ENCODE measurements at regions not wholly inside any gene's neighbourhood (a gene's known extent, or its start where the extent isn't known, plus 50 kb on each side); places are given as distances from the start of the nearest gene placed in this dataset.
"Not testable (repeated sequence)": the region's sequence is repeated elsewhere in the genome, so short reads cannot be mapped to it uniquely, and the experiment has no call there.

DNA sequence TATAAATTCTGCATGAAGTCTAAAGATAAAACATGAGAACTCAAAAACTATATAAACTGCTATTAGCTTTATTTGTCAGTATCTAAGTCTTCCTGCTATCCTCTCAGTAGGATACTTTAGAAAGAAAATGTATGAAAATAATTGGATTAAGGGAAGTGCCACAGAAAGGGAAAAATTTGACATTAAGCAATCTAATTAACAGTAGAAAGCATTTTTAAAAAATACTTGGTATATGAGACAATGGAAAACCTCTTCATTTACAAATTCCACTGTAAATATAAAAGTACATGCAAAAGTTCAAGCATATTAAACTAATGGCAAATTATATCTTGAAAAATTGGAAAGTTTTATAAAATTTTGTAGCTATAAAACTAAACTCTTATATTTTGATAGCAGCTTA, 518.6 kb upstream of the NUDT12 start:
- DNase-seq: no peak

DNA sequence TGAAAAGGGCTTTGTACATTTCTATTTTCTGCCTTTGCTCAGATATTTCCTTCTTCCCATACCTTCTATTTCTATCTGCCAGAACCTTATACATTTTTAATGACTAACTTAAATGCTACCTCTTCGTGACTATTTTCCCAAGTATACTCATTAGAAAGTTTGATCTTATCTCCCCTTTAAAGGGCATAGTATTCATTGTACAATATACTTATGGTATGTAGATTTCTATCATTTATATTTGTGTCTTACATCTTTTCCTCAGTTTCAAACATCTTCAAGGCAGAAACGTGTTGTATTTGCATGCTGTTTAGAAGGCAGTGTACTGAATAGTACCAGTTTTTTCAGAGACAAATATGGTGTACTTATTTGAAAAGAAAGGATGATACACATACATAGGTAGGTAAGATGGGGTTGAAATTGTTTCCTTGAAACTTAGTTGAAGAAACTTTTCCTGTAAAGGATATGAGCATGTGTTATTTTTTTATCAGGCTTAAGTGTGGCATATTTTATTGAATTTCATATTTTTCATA, 518.1 kb upstream of the NUDT12 start:
- DNase-seq: no peak

DNA sequence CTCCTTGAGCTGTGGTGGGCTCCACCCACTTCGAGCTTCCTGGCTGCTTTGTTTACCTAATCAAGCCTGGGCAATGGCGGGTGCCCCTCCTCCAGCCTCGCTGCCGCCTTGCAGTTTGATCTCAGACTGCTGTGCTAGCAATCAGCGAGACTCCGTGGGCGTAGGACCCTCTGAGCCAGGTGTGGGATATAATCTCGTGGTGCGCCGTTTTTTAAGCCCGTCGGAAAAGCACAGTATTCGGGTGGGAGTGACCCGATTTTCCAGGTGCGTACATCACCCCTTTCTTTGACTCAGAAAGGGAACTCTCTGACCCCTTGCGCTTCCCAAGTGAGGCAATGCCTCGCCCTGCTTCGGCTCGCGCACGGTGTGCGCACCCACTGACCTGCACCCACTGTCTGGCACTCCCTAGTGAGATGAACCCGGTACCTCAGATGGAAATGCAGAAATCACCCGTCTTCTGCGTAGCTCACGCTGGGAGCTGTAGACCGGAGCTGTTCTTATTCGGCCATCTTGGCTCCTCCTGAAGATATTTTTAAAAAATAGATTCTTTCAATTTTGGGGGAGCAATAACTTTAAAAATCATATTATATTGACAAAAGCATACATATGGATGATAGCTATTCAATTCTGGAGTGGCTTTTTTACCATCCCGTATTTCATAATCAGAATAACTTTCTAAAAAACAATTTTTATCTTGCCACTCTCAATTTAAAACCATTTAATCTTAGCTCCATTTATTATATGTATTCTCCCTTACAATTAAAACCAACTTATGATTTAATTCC, 517.5 kb upstream of the NUDT12 start:
- not testable (repeated sequence) for DNase-seq

DNA sequence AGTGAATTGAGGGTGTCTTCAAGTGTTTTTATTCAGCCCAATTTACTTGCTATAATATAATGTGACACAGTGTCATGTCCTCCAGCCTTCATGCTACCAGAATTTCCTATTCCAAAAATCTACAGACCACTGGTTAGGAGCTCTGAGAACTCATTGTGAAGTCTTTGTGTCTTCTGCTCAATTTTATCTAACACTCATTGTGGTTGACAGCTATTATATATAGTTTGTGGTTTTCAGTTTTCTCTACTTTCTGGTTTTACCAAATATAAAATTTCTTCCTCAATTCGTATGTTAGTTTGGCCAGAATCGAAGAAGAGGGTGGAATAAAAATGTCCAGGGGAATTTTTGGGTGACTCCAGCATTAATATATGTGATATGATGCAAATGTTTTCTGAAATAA, 509.3 kb upstream of the NUDT12 start:
- DNase-seq: no peak

DNA sequence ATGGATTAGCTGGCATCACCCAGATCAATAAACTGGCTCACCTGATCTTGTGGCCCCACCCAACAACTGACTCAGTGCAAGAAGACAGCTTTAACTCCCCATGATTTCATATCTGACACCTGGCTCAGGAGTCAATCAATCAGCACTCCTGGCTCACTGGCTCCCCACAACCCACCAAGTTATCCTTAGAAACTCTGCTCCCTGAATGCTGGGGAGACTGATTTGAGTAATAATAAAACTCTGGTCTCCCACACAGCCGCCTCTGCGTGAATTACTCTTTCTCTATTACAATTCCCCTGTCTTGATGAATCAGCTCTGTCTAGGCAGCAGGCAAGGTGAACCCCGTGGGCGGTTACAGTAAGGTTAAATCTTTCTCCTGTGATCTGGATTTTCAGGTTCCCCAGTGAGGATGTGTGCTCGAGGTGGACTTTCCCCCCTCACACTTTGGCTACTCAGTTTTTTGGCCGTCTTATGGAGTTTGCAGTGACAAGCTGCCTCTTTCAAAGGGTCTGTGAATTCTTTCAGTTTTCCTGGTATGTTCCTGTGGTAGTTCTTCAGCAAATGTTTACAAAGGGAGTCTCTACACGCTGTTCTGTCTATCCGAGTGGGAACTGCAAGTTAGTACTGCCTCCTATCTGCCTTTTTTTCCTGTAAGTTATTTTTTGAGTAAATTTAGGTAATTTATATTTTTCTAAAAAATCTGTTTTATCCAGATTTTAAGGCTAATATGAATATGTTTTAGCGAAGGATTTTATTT, 500.2 kb upstream of the NUDT12 start:
- DNase-seq: no peak

DNA sequence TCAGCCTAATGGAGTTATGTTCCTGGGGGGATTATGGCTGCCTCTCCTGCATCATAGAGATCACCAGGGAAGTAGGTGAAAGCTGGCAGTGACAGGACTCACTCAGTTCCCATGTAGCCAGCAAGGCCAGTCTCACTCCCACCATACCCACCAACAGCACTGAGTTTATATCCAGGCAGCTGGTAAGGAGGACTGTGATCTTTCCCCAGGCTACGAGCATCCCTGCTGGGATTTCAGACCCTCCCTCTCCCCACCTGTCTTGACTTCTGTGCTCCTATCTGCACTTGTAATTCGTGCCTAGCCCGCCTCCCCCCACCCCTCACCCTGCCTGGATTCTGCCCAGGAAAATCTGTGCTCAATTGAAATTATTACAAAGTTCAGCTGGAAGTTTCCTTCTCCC, 499.1 kb upstream of the NUDT12 start:
- no peak for DNase-seq

DNA sequence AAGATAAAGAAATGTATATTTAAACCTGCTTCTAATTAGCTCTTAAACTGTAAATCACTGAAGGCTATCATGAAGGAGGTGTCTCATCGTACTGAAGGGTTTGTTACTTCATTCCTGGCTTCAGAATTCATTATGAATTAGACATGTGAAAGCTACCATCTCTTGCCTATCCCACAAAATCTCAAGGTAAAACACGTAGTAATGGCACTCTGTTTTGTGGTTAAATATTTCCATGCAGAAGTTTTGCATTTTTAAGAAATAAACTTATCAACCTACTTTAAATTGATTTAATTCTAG, 490.7 kb upstream of the NUDT12 start:
- no peak for DNase-seq

DNA sequence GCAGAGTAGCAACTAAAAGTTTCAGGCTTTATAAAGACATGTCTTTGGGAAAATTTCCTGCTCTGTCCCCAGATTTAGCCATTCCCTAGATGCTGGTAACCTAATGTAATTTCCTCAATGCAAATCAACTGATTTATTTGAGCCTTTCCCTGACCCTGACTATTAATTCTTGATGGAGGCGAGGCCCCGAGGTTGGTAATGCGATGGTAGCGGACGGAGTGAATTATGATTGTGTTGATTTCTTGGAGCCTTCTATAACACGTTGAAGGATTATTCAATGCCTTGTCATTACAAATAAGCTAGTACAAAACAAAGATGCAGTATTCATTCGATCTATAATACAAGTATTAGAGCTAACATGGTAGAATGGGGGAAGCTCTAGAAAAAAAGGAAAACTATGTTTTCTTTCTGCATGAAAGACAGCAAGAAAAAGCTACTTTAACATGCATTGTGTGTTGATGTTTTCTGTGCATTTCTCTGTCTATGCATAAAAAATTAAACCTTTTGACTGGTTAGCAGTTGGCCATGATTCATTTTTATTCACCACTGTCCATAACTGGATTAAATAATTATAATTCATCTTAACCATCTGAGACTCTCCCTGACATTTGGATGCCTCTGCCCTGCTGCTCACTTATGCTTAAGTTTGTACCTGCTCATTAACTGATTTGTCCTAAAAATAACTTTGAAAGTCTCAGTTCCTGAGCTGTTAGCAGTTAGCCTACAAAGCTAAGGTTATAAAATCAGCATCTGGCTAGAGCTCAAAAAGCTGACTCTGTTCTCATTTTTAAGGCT, 490.2 kb upstream of the NUDT12 start:
- no peak for DNase-seq

DNA sequence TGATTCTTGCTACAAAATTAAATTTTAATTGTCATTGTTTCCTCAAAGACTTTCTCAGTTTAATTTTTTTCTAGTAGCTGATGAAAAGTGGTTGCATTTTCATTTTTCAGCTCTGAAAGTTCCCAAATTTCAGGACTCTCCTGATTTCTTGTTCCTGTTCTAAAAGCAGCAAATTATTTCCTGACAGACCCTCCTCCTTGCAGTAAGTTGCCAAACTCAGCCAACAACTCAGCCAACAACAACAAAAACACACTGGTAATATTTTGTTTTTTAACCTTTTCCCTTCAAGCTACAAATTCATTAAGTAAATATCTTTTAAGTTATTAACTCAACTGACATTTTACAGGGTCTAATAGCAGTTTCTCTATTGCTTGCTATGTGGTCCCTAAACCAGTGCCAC, 487.8 kb upstream of the NUDT12 start:
- no peak for DNase-seq

DNA sequence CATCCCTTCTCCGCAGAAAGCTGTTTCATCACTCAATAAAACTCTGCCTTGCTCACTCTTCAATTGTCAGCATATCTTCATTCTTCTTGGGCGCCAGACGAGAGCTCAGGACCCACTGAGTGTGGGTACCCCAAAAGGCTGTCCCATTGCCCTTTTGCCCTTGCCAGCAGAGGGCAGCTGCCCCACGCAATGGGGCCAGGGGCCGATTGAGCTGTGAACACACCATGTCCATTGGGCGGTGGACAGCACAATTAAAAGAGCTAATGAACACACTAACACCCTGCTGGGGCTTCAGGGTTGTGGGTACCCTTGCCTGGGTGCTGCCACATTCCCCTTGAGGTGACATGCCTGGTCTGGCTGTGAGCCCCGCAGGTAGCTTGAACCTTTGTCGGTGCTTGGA, 487.2 kb upstream of the NUDT12 start:
- no peak for DNase-seq

DNA sequence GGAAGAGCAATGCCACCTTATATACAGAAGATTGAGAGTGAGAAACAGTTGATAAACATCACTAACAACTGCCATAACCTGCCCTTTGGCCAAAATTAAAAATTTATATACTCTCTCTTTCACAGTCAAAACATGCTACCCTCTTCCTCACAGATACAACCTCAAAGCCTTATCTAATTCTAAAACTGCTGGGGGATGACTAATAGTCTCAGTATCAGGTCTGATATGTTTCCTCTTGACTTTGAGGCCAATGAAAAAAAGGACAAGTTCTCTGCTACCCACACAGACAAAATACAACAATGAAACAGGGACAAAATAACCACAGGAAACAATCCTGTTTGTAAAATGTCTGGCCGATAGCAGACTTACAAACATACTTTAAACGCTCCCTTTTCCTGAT, 485.6 kb upstream of the NUDT12 start:
- no peak for DNase-seq

DNA sequence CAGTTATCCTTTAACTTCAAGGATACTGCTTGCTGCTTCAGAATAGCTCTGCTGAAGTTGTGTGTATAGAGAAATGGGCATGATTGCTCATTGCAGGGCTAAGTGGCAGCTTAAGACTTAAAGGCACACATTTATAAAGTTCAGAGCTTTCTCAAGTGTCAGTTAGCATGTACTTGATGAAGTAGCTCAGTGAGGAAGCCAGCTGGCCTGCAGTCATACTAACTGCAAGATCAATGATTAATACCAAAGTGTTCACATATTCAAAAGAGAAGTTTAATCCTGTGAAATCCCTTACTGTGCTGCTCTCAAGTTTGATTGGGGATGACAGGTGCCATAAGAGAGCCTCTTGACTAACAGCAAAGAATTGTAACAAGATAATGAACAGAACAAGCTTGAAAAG, 483.4 kb upstream of the NUDT12 start:
- DNase-seq: no peak

DNA sequence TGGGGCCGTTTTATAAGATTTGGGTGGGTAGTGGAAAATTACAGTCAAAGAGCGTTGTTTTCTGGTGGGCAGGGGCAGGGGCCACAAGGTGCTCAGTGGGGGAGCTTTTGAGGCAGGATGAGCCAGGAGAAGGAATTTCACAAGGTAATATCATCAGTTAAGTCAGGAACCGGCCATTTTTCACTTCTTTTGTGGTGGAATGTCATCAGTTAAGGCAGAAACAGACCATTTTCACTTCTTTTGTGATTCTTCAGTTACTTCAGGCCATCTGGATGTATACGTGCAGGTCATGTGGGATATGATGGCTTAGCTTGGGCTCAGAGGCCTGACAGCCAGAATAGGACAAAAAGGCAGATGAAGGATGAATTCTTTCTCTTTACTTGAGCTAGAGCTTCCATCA, 477.3 kb upstream of the NUDT12 start:
- DNase-seq: not testable (repeated sequence)

DNA sequence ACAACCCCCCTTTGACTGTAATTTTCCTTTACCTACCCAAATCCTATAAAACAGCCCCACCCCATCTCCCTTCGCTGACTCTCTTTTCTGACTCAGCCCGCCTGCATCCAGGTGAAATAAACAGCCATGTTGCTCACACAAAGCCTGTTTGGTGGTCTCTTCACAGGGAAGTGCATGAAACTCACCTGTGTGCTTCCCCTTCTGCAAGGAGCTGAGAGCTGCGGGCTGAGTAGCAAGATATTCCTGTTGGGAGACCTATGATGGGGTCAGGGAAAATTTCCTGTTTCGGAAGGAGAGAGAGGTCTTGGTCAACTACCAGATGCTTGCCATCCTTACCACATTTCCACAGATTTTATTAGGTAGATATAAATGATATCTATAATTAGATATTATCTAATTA, 474.5 kb upstream of the NUDT12 start:
- DNase-seq: not testable (repeated sequence)

DNA sequence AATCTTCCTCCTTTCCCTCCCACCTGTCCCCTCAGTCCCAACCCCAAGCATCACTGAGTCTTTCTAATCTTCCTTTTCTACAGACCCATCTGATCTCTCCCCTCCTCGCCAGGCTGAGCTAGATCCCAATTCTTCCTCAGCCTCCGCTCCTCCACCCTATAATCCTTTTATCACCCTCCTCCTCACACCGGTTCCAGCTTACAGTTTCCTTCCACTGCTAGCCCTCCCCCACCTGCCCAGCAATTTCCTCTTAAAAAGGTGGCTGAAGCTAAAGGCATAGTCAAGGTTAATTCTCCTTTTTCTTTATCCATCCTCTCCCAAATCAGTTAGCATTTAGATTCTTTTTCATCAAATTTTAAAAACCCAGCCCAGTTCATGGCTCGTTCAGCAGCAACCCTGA, 470.6 kb upstream of the NUDT12 start:
- DNase-seq: not testable (repeated sequence)

DNA sequence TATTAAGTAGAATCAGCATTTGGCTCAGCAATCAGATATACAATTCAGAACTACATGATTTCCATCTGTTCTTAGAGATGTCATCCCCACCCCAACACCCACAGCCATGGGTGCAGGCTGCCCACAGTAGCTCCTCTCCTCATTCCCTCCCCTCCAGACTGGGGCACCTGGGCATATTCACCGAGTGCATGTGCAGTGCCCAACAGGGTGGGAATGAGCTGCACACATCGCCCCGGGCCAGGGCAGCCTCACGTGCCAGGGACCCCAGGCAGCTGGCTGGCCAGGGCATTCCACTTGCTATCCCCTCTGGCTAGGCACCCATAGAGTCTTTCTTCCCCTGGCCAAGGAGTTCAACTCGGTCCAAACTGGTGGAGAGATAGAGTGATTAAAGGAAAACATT, 461.9 kb upstream of the NUDT12 start:
- DNase-seq: no peak

DNA sequence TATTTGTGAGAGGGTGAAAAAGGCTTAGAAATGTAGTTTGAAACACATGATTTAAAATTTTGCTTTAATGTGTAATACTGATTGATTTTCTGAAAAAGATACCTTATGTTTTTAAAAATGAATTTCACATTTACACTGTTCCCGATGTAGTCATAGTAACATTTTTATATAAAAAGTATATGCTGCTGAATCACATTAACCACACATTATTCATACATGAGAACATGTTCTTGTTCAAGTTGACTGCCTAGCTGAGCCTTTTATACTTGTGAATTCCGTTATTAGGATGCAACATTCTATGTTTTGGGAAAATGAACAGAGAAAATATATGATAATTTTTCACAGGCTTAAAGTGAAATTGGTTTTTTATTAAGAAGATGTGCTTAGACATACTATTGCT, 461.1 kb upstream of the NUDT12 start:
- DNase-seq: no peak

DNA sequence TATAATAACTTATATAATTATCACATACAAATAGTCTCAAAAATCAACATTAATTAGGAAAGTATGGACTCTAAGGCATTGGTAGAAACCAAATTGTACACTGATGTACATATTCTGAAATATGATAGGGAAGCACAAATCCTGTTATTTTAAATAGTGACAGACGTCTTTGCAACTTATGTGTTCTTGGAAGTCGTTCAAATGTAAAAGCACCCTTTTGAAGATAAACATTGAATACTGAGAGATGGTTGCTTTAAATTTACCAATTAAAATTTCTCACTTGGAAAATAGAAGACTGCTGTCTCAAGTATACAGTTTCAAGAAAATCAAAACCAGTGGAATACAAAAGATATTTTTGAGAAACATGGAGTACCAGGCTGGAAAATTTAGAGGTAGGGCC, 457.4 kb upstream of the NUDT12 start:
- no peak for DNase-seq

DNA sequence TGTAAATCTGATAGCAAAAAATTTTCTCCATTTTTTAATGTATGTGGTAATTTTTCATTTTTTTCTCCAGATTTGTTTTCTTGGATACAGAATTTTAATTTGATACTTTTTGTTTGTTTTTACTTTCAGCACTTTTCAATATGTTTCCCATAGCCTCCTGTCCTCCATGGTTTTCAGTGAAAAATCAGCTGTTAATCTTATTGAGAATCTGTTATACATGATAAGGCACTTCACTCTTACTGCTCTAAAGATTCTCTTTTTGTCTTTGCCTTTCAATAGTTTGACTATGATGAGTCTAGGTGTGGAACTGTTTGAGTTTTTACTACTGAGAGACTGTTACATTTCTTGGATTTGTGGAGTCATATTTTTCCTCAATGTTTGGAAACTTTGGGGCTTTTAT, 455.7 kb upstream of the NUDT12 start:
- DNase-seq: no peak

DNA sequence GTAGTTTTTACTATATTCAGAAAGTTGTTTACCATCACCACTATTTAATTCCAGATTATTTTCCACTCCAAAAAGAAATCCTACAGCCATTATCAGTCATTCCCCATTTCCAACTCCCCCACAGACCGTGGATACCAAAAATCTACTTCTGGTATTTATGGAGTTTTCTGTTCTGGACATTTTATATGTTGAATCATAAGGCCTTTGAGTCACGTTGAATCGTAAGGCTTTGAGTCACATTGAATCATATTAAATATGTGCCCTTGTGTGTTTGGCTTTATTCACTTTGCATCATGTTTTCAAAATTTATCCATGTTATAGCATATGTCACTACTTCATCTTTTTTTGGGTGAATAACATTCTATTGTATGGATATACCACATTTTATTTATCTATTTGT, 454.1 kb upstream of the NUDT12 start:
- no peak for DNase-seq

DNA sequence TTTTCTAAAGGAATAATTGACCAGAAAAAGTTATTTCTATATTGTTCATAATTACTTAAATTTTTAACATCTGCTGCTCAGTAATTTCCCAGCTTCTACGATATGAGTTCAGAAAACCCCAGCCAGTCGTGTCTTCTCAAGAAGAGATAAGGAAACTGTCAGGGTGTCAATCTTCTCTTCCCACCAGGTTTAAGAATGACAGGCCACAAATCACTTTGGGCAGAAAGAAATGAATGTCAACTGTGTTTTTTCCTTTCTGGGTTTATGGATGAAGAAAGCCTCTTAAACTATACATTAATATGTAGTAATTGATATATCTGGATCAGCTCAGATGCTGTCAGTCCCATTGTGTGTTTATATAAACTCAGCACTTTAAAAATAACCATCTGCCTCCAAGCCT, 453.2 kb upstream of the NUDT12 start:
- DNase-seq: no peak

DNA sequence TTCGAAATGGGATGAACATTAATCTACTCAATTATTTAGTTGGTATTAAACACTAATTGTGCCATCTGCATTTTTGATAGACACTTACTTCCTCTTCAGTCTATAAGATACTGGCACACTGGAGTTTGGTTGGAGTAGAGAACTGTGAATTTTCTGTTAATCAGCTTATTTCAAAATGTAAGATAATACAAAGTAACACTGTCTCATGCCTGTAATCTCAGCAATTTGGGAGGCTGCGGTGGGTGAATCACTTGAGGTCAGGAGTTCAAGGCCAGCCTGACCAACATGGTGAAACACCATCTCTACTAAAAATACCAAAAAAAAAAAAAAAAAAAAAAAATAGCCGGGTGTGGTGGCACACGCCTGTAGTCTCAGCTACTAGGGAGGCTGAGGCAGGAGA, 440.2 kb upstream of the NUDT12 start:
- DNase-seq: not testable (repeated sequence)

DNA sequence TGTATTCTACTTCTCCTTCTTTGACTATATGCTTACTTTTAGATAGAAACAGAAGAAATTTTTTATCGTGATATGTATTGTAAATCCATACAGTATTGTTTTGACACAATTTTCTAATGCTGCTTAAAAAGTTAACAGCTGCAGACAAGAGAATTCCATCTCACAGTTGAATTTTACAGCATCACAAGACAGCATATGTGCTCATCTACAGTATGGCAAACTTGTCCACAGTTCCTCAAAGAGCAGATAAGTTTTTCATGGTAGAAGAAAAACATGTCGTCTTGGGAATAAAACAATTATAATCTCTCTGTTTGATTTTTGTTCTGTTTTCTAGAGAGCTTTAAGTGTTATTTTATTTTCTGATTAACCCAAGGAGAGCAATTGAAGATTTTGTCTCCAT, 438.5 kb upstream of the NUDT12 start:
- DNase-seq: no peak

DNA sequence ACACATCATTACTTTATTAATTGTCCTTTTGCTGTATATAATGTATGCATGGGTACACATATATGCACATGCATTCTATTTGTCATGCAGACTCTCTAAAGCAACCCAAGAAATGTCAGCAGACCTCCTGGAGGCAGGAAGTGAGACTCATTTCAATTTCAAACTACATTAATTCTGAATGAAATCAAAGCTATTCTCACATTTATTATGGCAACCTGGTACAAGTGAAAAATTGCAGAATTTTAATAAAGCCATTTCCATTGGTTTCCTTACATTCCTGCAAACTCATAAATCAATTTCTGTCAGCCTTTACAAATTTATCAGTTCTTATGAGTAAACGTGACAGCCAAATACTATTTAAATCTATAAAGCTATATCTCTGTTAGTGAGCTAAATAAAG, 430.4 kb upstream of the NUDT12 start:
- DNase-seq: no peak

Measured in islet precursor cell (in vitro differentiated cells).